K562 (cell line): ENCODE measurements at regions not wholly inside any gene's neighbourhood (a gene's known extent, or its start where the extent isn't known, plus 50 kb on each side); places are given as distances from the start of the nearest gene placed in this dataset.
"Not testable (repeated sequence)": the region's sequence is repeated elsewhere in the genome, so short reads cannot be mapped to it uniquely, and the experiment has no call there.

Source experiments
- GABPB1 ChIP-seq: sonication (generic); formaldehyde crosslinking; IDR thresholded peaks from 2 replicates; pipeline ENCODE4 v1.8.0; 2022; ENCODE audit warnings: mild to moderate bottlenecking, missing genetic modification reagents
- HDAC2 ChIP-seq: fragments of 450-650 bp; IDR thresholded peaks from 2 replicates; pipeline ENCODE4 v1.6.1; 2016; ENCODE audit warnings: mild to moderate bottlenecking
- HNRNPL ChIP-seq: fragments of 200-400 bp; formaldehyde crosslinking; IDR thresholded peaks from 2 replicates; pipeline ENCODE4 v1.6.1; 2017; ENCODE audit warnings: low read depth, mild to moderate bottlenecking, low read length
- MXI1 ChIP-seq: IDR thresholded peaks from 2 replicates; pipeline ENCODE4 v1.6.1; 2011; ENCODE audit warnings: low read depth, mild to moderate bottlenecking, improper control_type of control experiment, low read length
- PCBP1 ChIP-seq: fragments of 200-400 bp; formaldehyde crosslinking; IDR thresholded peaks from 2 replicates; pipeline ENCODE4 v1.6.1; 2018; ENCODE audit warnings: mild to moderate bottlenecking, low read depth, low read length; ENCODE audit not compliant: poor library complexity, severe bottlenecking
- POLR2AphosphoS5 ChIP-seq: IDR thresholded peaks from 2 replicates; pipeline ENCODE4 v1.6.1; 2011; ENCODE audit warnings: mild to moderate bottlenecking, low read depth, low read length, moderate library complexity; ENCODE audit not compliant: control insufficient read depth, insufficient read depth
- TOE1 ChIP-seq, 2 experiments: fragments of 450-650 bp in 1 of 2; sonication (generic) in 1 of 2; formaldehyde crosslinking in 1 of 2; IDR thresholded peaks; 2 replicates each; pipeline versions ENCODE4 v1.7.1 to v1.8.0; 2016 to 2022; ENCODE audit warnings: borderline replicate concordance in 2 of 2, mild to moderate bottlenecking in 2 of 2, antibody characterized with exemption in 1 of 2, inconsistent platforms in 1 of 2, low read depth in 1 of 2, missing genetic modification reagents in 1 of 2, moderate library complexity in 1 of 2
- ZFP36 ChIP-seq: fragments of 150-350 bp; IDR thresholded peaks from 2 replicates; pipeline ENCODE4 v1.6.1; 2018; ENCODE audit warnings: low read length, low read depth; ENCODE audit not compliant: partially characterized antibody
- TF ChIP-seq, protein P1 (sequence below), 3 experiments: IDR thresholded peaks in 2 of 3; conservative IDR thresholded peaks in 1 of 3; 2 replicates each; pipeline ENCODE4 v1.5.1; 2011 to 2012; ENCODE audit warnings: low read length in 3 of 3, mild to moderate bottlenecking in 3 of 3, control low read depth in 2 of 3, improper control_type of control experiment in 1 of 3, inconsistent platforms in 1 of 3, low read depth in 1 of 3, mixed read lengths in 1 of 3, moderate library complexity in 1 of 3; ENCODE audit not compliant: insufficient read depth in 2 of 3
- TF ChIP-seq, protein P2 (sequence below): fragments of 200-800 bp; sonication (Bioruptor generic); IDR thresholded peaks from 2 replicates; pipeline ENCODE4 v1.6.1; 2016; ENCODE audit warnings: missing genetic modification characterization, missing compliant biosample characterization

DNA sequence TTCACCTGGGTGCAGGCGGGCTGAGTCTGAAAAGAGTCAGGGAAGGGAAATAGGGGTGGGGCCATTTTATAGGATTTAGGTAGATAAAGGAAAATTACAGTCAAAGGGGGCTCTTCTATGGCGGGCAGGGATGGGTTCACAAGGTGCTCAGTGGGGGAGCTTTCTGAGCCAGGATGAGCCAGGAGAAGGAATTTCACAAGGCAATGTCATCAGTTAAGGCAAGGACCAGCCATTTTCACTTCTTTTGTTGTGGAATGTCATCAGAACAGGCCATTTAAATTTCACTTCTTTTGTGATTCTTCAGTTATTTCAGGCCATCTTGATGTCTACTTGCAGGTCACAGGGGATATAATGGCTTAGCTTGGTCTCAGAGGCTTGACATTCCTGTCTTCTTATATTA, 66.4 kb downstream of the PPIAL4A start:
- TF ChIP-seq HDAC2; PCBP1; HNRNPL; MXI1; ZFP36; TOE1 (IDR thresholded peaks at IDR 0.05; ENCODE audit: borderline replicate concordance); TOE1 (CRISPR knock-in tag; IDR thresholded peaks at IDR 0.05; ENCODE audit: borderline replicate concordance, low read depth); POLR2AphosphoS5; GABPB1 (CRISPR knock-in tag): not testable (repeated sequence)
- TF ChIP-seq, protein P1, sequence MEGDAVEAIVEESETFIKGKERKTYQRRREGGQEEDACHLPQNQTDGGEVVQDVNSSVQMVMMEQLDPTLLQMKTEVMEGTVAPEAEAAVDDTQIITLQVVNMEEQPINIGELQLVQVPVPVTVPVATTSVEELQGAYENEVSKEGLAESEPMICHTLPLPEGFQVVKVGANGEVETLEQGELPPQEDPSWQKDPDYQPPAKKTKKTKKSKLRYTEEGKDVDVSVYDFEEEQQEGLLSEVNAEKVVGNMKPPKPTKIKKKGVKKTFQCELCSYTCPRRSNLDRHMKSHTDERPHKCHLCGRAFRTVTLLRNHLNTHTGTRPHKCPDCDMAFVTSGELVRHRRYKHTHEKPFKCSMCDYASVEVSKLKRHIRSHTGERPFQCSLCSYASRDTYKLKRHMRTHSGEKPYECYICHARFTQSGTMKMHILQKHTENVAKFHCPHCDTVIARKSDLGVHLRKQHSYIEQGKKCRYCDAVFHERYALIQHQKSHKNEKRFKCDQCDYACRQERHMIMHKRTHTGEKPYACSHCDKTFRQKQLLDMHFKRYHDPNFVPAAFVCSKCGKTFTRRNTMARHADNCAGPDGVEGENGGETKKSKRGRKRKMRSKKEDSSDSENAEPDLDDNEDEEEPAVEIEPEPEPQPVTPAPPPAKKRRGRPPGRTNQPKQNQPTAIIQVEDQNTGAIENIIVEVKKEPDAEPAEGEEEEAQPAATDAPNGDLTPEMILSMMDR (IDR thresholded peaks at IDR 0.05 in 2 of 3, conservative IDR thresholded peaks at IDR 0.05 in 1 of 3; ENCODE audit: insufficient read depth in 2 of 3, low read depth in 1 of 3, low read length in 3 of 3): not testable (repeated sequence)
- TF ChIP-seq, protein P2, sequence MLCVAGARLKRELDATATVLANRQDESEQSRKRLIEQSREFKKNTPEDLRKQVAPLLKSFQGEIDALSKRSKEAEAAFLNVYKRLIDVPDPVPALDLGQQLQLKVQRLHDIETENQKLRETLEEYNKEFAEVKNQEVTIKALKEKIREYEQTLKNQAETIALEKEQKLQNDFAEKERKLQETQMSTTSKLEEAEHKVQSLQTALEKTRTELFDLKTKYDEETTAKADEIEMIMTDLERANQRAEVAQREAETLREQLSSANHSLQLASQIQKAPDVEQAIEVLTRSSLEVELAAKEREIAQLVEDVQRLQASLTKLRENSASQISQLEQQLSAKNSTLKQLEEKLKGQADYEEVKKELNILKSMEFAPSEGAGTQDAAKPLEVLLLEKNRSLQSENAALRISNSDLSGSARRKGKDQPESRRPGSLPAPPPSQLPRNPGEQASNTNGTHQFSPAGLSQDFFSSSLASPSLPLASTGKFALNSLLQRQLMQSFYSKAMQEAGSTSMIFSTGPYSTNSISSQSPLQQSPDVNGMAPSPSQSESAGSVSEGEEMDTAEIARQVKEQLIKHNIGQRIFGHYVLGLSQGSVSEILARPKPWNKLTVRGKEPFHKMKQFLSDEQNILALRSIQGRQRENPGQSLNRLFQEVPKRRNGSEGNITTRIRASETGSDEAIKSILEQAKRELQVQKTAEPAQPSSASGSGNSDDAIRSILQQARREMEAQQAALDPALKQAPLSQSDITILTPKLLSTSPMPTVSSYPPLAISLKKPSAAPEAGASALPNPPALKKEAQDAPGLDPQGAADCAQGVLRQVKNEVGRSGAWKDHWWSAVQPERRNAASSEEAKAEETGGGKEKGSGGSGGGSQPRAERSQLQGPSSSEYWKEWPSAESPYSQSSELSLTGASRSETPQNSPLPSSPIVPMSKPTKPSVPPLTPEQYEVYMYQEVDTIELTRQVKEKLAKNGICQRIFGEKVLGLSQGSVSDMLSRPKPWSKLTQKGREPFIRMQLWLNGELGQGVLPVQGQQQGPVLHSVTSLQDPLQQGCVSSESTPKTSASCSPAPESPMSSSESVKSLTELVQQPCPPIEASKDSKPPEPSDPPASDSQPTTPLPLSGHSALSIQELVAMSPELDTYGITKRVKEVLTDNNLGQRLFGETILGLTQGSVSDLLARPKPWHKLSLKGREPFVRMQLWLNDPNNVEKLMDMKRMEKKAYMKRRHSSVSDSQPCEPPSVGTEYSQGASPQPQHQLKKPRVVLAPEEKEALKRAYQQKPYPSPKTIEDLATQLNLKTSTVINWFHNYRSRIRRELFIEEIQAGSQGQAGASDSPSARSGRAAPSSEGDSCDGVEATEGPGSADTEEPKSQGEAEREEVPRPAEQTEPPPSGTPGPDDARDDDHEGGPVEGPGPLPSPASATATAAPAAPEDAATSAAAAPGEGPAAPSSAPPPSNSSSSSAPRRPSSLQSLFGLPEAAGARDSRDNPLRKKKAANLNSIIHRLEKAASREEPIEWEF (CRISPR knock-in tag): not testable (repeated sequence)
